DOHH2 (cell line): ENCODE measurements at regions not wholly inside any gene's neighbourhood (a gene's known extent, or its start where the extent isn't known, plus 50 kb on each side); places are given as distances from the start of the nearest gene placed in this dataset.
"Not testable (repeated sequence)": the region's sequence is repeated elsewhere in the genome, so short reads cannot be mapped to it uniquely, and the experiment has no call there.

Experiments used
- H3F3A ChIP-seq: fragments of 200-600 bp; sonication (generic), shearing (Covaris generic); 2 replicates; pipeline ENCODE4 v1.6.0; 2016; ENCODE audit warnings: antibody characterized with exemption, mild to moderate bottlenecking; ENCODE audit not compliant: control insufficient read depth, insufficient read depth
- H3K27ac ChIP-seq: fragments of 200-600 bp; sonication (generic); 2 replicates; pipeline ENCODE4 v1.5.1; 2014; ENCODE audit warnings: low read depth, mild to moderate bottlenecking, low read length, moderate library complexity
- H3K27me3 ChIP-seq: fragments of 200-600 bp; sonication (generic); 2 replicates; pipeline ENCODE4 v1.6.1; 2014; ENCODE audit warnings: mild to moderate bottlenecking, low read length, mixed read lengths; ENCODE audit not compliant: control insufficient read depth
- H3K36me3 ChIP-seq: fragments of 200-600 bp; sonication (generic); 2 replicates; pipeline ENCODE4 v1.6.1; 2014; ENCODE audit warnings: mild to moderate bottlenecking, low read length, moderate library complexity, mixed read lengths; ENCODE audit not compliant: control insufficient read depth
- H3K4me1 ChIP-seq: fragments of 200-600 bp; sonication (generic); 2 replicates; pipeline ENCODE4 v1.6.1; 2014; ENCODE audit warnings: mild to moderate bottlenecking, low read length, mixed read lengths; ENCODE audit not compliant: control insufficient read depth
- H3K4me2 ChIP-seq: fragments of 200-600 bp; sonication (generic); 2 replicates; pipeline ENCODE4 v1.6.0; 2014; ENCODE audit warnings: mild to moderate bottlenecking, low read length, moderate library complexity
- H3K4me3 ChIP-seq: fragments of 200-600 bp; sonication (generic); 2 replicates; pipeline ENCODE4 v1.5.1; 2014; ENCODE audit warnings: mild to moderate bottlenecking, low read length, mixed read lengths
- H3K79me2 ChIP-seq: fragments of 200-600 bp; sonication (generic); 2 replicates; pipeline ENCODE4 v1.6.1; 2014; ENCODE audit warnings: mild to moderate bottlenecking, low read length, mixed read lengths; ENCODE audit not compliant: control insufficient read depth
- H3K9me2 ChIP-seq: fragments of 200-600 bp; sonication (generic); replicated peaks from 2 replicates; pipeline ENCODE4 v1.6.1; 2014; ENCODE audit warnings: mild to moderate bottlenecking, low read length, mixed read lengths; ENCODE audit not compliant: control insufficient read depth
- H3K9me3 ChIP-seq: fragments of 200-600 bp; sonication (generic); 2 replicates; pipeline ENCODE4 v1.6.1; 2014; ENCODE audit warnings: antibody characterized with exemption, low read length, mixed read lengths; ENCODE audit not compliant: control insufficient read depth, insufficient read depth
- H4K20me1 ChIP-seq: fragments of 200-600 bp; sonication (generic); 2 replicates; pipeline ENCODE4 v1.6.0; 2014; ENCODE audit warnings: low read depth, mild to moderate bottlenecking, antibody characterized with exemption, low read length, moderate library complexity; ENCODE audit not compliant: control insufficient read depth, insufficient read depth
- CTCF ChIP-seq: fragments of 200-600 bp; sonication (generic); IDR thresholded peaks from one replicate; pipeline ENCODE4 v1.5.1; 2014; ENCODE audit warnings: antibody characterized with exemption, mild to moderate bottlenecking, low read depth, low read length; ENCODE audit not compliant: poor library complexity, severe bottlenecking
- EZH2phosphoT487 ChIP-seq: fragments of 200-600 bp; sonication (generic); IDR thresholded peaks from 2 replicates; pipeline ENCODE4 v1.6.1; 2017; ENCODE audit warnings: borderline replicate concordance, mild to moderate bottlenecking, antibody characterized with exemption, low read length, moderate library complexity, mixed read lengths

- no peaks in the 10 kb centered on the region for H3K79me2 ChIP-seq
- no peaks in the 10 kb centered on the region for H3K27me3 ChIP-seq
- no peaks in the 10 kb centered on the region for H3F3A ChIP-seq
- no peak for TF ChIP-seq CTCF
- TF ChIP-seq EZH2phosphoT487, result no peak
- no peak overlapping the region for H3K4me3 ChIP-seq
- H3K36me3 ChIP-seq, result no peaks in the 10 kb centered on the region
- H3K27ac ChIP-seq, result no peak overlapping the region
- H3K4me2 ChIP-seq, result no peak overlapping the region
- no peaks in the 10 kb centered on the region; the same call in 1 of the 2 replicates for H3K9me3 ChIP-seq
- no peaks in the 10 kb centered on the region for H4K20me1 ChIP-seq
- 0 out of 2 replicates have a peak, but pooled peaks cover 2% of the 10 kb centered on the region for H3K4me1 ChIP-seq
- H3K9me2 ChIP-seq, result no peaks in the 10 kb centered on the region
Measured at GRCh38 chr6:103105686-103106085, 1712.2 kb downstream of the GRIK2 start.

GRCh38 chr6:103101267-103101666, 1707.8 kb downstream of the GRIK2 start:
- H4K20me1 ChIP-seq, result no peaks in the 10 kb centered on the region
- no peak overlapping the region for H3K4me2 ChIP-seq
- peaks cover 3% of the 10 kb centered on the region; the same call in 1 of the 2 replicates for H3K9me3 ChIP-seq
- no peak overlapping the region for H3K4me3 ChIP-seq
- no peak overlapping the region for H3K27ac ChIP-seq
- H3K9me2 ChIP-seq, result no peaks in the 10 kb centered on the region
- H3K4me1 ChIP-seq, result 0 out of 2 replicates have a peak, but pooled peaks cover 3% of the 10 kb centered on the region
- TF ChIP-seq CTCF (no peak), EZH2phosphoT487 (no peak)
- H3K79me2 ChIP-seq, result no peaks in the 10 kb centered on the region
- H3K36me3 ChIP-seq, result no peaks in the 10 kb centered on the region
- H3F3A ChIP-seq, result no peaks in the 10 kb centered on the region
- H3K27me3 ChIP-seq, result no peaks in the 10 kb centered on the region

- not testable (repeated sequence) for H3K79me2 ChIP-seq, H3K4me2 ChIP-seq, H3K9me2 ChIP-seq, H3K36me3 ChIP-seq, H3K27ac ChIP-seq, H3F3A ChIP-seq, H3K4me1 ChIP-seq, H3K9me3 ChIP-seq, H3K4me3 ChIP-seq, H4K20me1 ChIP-seq, H3K27me3 ChIP-seq
Measured at GRCh38 chr6:103092414-103092813, 1698.9 kb downstream of the GRIK2 start.

- H3F3A ChIP-seq, result no peaks in the 10 kb centered on the region
- no peaks in the 10 kb centered on the region for H3K9me2 ChIP-seq
- no peak overlapping the region for H3K4me2 ChIP-seq
- no peaks in the 10 kb centered on the region for H3K9me3 ChIP-seq
- no peaks in the 10 kb centered on the region for H3K4me1 ChIP-seq
- H3K27ac ChIP-seq, result no peak overlapping the region
- H3K79me2 ChIP-seq, result no peaks in the 10 kb centered on the region
- TF ChIP-seq CTCF, result no peak
- TF ChIP-seq EZH2phosphoT487, result no peak
- H3K27me3 ChIP-seq, result no peaks in the 10 kb centered on the region
- H3K36me3 ChIP-seq, result no peaks in the 10 kb centered on the region
- no peaks in the 10 kb centered on the region for H4K20me1 ChIP-seq
- H3K4me3 ChIP-seq, result no peak overlapping the region
Measured at GRCh38 chr6:103085801-103086200, 1692.3 kb downstream of the GRIK2 start.
